ENCODE measurements at regions not wholly inside any gene's neighbourhood (a gene's known extent, or its start where the extent isn't known, plus 50 kb on each side); places are given as distances from the start of the nearest gene placed in this dataset.

DNA sequence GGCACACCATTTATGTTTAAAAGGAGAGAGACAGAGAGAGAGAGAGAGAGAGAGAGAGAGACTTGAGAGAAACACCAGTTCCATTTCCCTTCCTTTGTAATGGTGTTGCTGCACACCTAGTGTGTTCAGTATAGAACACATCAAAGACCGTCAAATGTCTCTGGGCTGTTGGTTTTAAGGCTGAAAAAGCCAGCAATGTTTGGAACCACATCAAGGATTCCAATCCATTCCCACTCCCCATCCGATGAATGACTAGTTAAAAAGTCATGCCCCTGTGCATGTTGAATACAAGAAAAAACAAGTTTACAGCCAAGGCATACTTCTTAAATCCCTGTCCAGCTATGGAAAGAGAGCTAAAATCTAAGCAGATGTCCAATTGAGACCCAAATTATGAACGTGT, 83.0 kb upstream of the IFNE start:
- H3K9me3 ChIP-seq, result no peaks in the 10 kb centered on the region
- peaks cover 5 to 28% (median 7%) of the 10 kb centered on the region in 3 donors for H3K27me3 ChIP-seq (ENCODE audit: insufficient read depth in 3 of 3, low read length in 2 of 3)
- no peak for ATAC-seq
- intact Hi-C loops (cut with DNase I), result no loop called here
- TF ChIP-seq, protein P1, sequence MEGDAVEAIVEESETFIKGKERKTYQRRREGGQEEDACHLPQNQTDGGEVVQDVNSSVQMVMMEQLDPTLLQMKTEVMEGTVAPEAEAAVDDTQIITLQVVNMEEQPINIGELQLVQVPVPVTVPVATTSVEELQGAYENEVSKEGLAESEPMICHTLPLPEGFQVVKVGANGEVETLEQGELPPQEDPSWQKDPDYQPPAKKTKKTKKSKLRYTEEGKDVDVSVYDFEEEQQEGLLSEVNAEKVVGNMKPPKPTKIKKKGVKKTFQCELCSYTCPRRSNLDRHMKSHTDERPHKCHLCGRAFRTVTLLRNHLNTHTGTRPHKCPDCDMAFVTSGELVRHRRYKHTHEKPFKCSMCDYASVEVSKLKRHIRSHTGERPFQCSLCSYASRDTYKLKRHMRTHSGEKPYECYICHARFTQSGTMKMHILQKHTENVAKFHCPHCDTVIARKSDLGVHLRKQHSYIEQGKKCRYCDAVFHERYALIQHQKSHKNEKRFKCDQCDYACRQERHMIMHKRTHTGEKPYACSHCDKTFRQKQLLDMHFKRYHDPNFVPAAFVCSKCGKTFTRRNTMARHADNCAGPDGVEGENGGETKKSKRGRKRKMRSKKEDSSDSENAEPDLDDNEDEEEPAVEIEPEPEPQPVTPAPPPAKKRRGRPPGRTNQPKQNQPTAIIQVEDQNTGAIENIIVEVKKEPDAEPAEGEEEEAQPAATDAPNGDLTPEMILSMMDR (IDR thresholded peaks at IDR 0.05), result no peak
- H3K4me3 ChIP-seq, result no peak overlapping the region
- H3K4me1 ChIP-seq, result no peaks in the 10 kb centered on the region
- H3K36me3 ChIP-seq (ENCODE audit: insufficient read depth in 1 of 2, low read depth in 1 of 2), result no peaks in the 10 kb centered on the region
- 54 to 62% (median 57%) methylated on average over 3 of the region's 3 CpGs for WGBS, 3 donors
- DNase-seq, result no peak
- no peak overlapping the region for H3K27ac ChIP-seq

DNA sequence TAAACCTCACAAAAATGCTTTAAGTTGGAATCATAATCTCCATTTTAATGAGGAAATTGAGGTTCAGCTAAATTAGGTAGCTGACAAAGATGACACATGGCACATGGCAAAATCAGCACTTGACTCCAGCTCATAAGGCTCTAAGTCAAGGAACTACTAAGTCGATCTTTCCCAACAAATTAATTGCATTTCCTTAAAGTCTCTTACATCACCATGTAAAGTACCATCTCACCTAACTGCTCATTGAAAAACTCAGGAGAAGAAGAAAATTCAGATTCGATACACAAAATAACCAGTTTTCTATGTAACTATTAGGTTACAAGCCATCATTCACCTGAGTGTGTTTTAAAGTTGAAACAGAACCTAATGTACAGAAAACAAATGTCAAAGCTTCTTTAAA, 85.8 kb upstream of the IFNE start:
- DNase-seq, result no peak
- Histone ChIP-seq H3K27ac (no peak overlapping the region), H3K4me3 (no peak overlapping the region), H3K4me1 (no peaks in the 10 kb centered on the region), H3K27me3 (ENCODE audit: insufficient read depth in 3 of 3, low read length in 2 of 3) (peaks cover 0 to 11% (median 0%) of the 10 kb centered on the region in 3 donors), H3K36me3 (ENCODE audit: insufficient read depth in 1 of 2, low read depth in 1 of 2) (no peaks in the 10 kb centered on the region), H3K9me3 (no peaks in the 10 kb centered on the region)
- TF ChIP-seq, protein P1 (IDR thresholded peaks at IDR 0.05), result no peak
- WGBS, 3 donors, result 84 to 89% (median 84%) methylated on average over 2 of the region's 2 CpGs
- intact Hi-C loops (cut with DNase I), result no loop called here
- ATAC-seq, result no peak

GRCh38 chr9:21568484-21568883, 86.4 kb upstream of the IFNE start:
- 62 to 73% (median 68%) methylated on average over 3 of the region's 3 CpGs for WGBS, 3 donors
- H3K9me3 ChIP-seq, result no peaks in the 10 kb centered on the region
- no peak for DNase-seq
- ATAC-seq, result no peak
- TF ChIP-seq, protein P1 (IDR thresholded peaks at IDR 0.05), result no peak
- H3K36me3 ChIP-seq (ENCODE audit: insufficient read depth in 1 of 2, low read depth in 1 of 2), result no peaks in the 10 kb centered on the region
- H3K4me1 ChIP-seq, result no peaks in the 10 kb centered on the region
- peaks cover 0 to 11% (median 0%) of the 10 kb centered on the region in 3 donors for H3K27me3 ChIP-seq (ENCODE audit: insufficient read depth in 3 of 3, low read length in 2 of 3)
- intact Hi-C loops (cut with DNase I), result no loop called here
- H3K4me3 ChIP-seq, result no peak overlapping the region
- H3K27ac ChIP-seq, result no peak overlapping the region

DNA sequence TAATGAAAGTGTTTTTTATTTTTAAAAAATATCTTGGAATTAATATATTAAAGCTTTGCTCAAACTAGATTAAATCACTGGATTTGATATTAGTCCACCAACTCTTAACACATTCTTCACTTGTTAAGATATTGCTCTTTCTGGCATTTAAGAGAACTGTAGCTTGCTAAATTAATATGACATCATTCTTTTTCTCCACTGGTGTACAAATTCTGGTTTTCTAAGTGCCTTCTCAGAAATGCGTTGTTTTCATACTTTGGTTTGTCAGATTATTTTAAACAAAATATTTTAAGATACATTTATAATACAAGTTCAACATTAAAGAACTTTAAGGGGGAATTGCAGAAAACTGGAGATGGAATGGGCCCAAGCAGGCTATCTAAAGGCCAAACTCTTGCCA, 87.6 kb upstream of the IFNE start:
- no peaks in the 10 kb centered on the region for H3K36me3 ChIP-seq (ENCODE audit: insufficient read depth in 1 of 2, low read depth in 1 of 2)
- no peaks in the 10 kb centered on the region for H3K9me3 ChIP-seq
- H3K4me1 ChIP-seq, result no peaks in the 10 kb centered on the region
- no peak overlapping the region for H3K27ac ChIP-seq
- H3K4me3 ChIP-seq, result no peak overlapping the region
- no peak for ATAC-seq
- intact Hi-C loops (cut with DNase I), result no loop called here
- no peak for DNase-seq
- WGBS, 3 donors, result 84 to 100% (median 92%) methylated on average over 1 of the region's 1 CpG
- H3K27me3 ChIP-seq (ENCODE audit: insufficient read depth in 3 of 3, low read length in 2 of 3), result peaks cover 0 to 11% (median 0%) of the 10 kb centered on the region in 3 donors
- TF ChIP-seq, protein P1 (IDR thresholded peaks at IDR 0.05), result no peak

DNA sequence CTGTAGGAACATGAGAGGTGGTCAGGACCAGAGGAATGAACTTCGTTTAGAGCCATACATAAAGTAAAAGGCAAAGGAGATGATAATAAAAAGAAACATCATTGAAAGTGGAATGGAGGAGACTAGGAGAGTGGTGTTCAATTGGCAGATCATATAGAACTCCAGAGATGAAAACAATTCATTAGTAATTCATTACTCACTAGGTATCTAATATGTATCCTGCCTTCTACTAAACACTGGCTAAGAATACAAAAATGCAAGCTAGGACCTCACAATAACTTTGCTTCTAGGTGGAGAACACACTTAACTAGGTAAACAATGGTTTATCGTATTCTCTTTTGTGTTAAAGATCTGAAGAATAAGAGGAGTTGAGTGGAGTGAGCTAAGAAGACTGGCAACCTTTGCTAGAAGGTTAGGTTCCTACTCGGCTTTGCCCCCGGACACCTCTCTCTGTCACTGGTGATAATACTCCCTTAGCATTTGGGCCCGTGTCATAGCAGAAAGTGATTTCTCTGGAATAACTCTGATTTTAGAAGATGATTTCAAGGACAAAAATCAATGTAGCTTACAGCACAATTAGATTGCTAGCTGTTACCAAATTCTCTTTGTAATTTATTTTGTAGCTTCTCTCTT, 88.6 kb upstream of the IFNE start:
- 78 to 87% (median 87%) methylated on average over 5 of the region's 5 CpGs for WGBS, 3 donors
- intact Hi-C loops (cut with DNase I), result no loop called here
- TF ChIP-seq, protein P1 (IDR thresholded peaks at IDR 0.05), result no peak
- no peaks in the 10 kb centered on the region for H3K4me1 ChIP-seq
- ATAC-seq (no peak), DNase-seq (no peak)
- no peaks in the 10 kb centered on the region for H3K9me3 ChIP-seq
- no peak overlapping the region for H3K27ac ChIP-seq
- H3K36me3 ChIP-seq (ENCODE audit: insufficient read depth in 1 of 2, low read depth in 1 of 2), result no peaks in the 10 kb centered on the region
- no peak overlapping the region for H3K4me3 ChIP-seq
- peaks cover 0 to 11% (median 0%) of the 10 kb centered on the region in 3 donors for H3K27me3 ChIP-seq (ENCODE audit: insufficient read depth in 3 of 3, low read length in 2 of 3)
